K562 (cell line): ENCODE measurements at regions not wholly inside any gene's neighbourhood (a gene's known extent, or its start where the extent isn't known, plus 50 kb on each side); places are given as distances from the start of the nearest gene placed in this dataset.
A peak's percentile ranks its signal among the peaks of the same experiment; 100 is the strongest.

Experiments
- ATAC-seq: fragments of 200-7000 bp; cut with Tn5 transposase; 3 replicates; pipeline ENCODE4 v1.9.1; 2020; ENCODE audit warnings: moderate library complexity
- BruUV-seq: library from RNA; stranded (reverse); fragments of 400-500 nt; replicated peaks from 2 replicates; lab custom pipeline; 2021; lab: Mats Ljungman, UMichigan
- CTCF ChIA-PET: fragments of 300-600 bp; formaldehyde crosslinking; extraction: SDS; loops from one replicate; lab custom pipeline; 2021; ENCODE audit warnings: low intra/inter-chr PET ratio; lab: Yijun Ruan, JAX
- POLR2A ChIA-PET: fragments of 300-600, 350-650 bp; sonication (Branson Sonifier 250); formaldehyde crosslinking; extraction: SDS; loops from one replicate; lab custom pipeline; 2021; ENCODE audit warnings: antibody characterized with exemption, inconsistent platforms; lab: Yijun Ruan, JAX
- DNase-seq, 4 experiments: peaks; one replicate each; pipeline versions ENCODE4 v3.0.0 to v3.0.0-alpha.2; 2011 to 2018; ENCODE audit warnings: low spot score in 3 of 4, mixed read lengths in 3 of 4; ENCODE audit errors: extremely low read depth in 1 of 4
- FAIRE-seq: peaks from 2 replicates; lab custom pipeline; 2011; peaks lifted over from hg19 to GRCh38; lab: Jason Lieb, UNC
- H2AFZ ChIP-seq: 2 replicates; pipeline ENCODE4 v1.6.0; 2011; ENCODE audit warnings: low read depth, low read length, control low read depth, inconsistent platforms
- H3K27ac ChIP-seq: fragments of 200-600 bp; 3 replicates; pipeline ENCODE4 v1.8.0; 2011; ENCODE audit warnings: low read depth, mild to moderate bottlenecking, control low read depth, inconsistent platforms, low read length, moderate library complexity, mixed read lengths; ENCODE audit errors: extremely low read depth
- H3K27me3 ChIP-seq, 2 experiments: fragments of 300-600 bp in 1 of 2; 2 replicates in 1 of 2; 3 replicates in 1 of 2; pipeline versions ENCODE4 v1.6.0 to v1.8.0; 2011; ENCODE audit warnings: inconsistent platforms in 2 of 2, low read length in 2 of 2, mild to moderate bottlenecking in 1 of 2, mixed read lengths in 1 of 2, moderate library complexity in 1 of 2; ENCODE audit not compliant: control insufficient read depth in 2 of 2, insufficient read depth in 2 of 2
- H3K36me3 ChIP-seq: fragments of 300-600 bp; 3 replicates; pipeline ENCODE4 v1.8.0; 2011; ENCODE audit warnings: mild to moderate bottlenecking, low read length, inconsistent platforms; ENCODE audit not compliant: control insufficient read depth, insufficient read depth
- H3K4me1 ChIP-seq, 2 experiments: fragments of 200-600 bp in 1 of 2; replicated peaks in 1 of 2; 2 replicates in 1 of 2; 3 replicates in 1 of 2; pipeline versions ENCODE4 v1.5.1 to v1.8.0; 2011; ENCODE audit warnings: inconsistent platforms in 2 of 2, low read length in 2 of 2, mild to moderate bottlenecking in 1 of 2, mixed read lengths in 1 of 2, moderate library complexity in 1 of 2; ENCODE audit not compliant: control insufficient read depth in 2 of 2, insufficient read depth in 2 of 2
- H3K4me2 ChIP-seq: 2 replicates; pipeline ENCODE4 v1.6.1; 2011; ENCODE audit warnings: low read length, control low read depth, inconsistent platforms, mixed read lengths; ENCODE audit not compliant: insufficient read depth
- H3K4me3 ChIP-seq: fragments of 200-600 bp; sonication (generic), shearing (Covaris generic); 2 replicates; pipeline ENCODE4 v1.5.1; 2016; ENCODE audit warnings: control low read depth, inconsistent platforms
- H3K79me2 ChIP-seq: fragments of 200-600 bp; 3 replicates; pipeline ENCODE4 v1.8.0; 2011; ENCODE audit warnings: low read length, inconsistent platforms; ENCODE audit not compliant: control insufficient read depth, insufficient read depth
- H3K9ac ChIP-seq, 2 experiments: 2 replicates each; pipeline versions ENCODE4 v1.6.0 to v1.6.1; 2011; ENCODE audit warnings: low read depth in 2 of 2, low read length in 2 of 2, control low read depth in 1 of 2, inconsistent platforms in 1 of 2, mild to moderate bottlenecking in 1 of 2, mixed read lengths in 1 of 2; ENCODE audit not compliant: insufficient read depth in 1 of 2
- H3K9me1 ChIP-seq: one replicate; pipeline ENCODE4 v1.6.0; 2011; ENCODE audit warnings: inconsistent platforms, mild to moderate bottlenecking, low read length, moderate library complexity; ENCODE audit not compliant: control insufficient read depth, insufficient read depth
- H3K9me3 ChIP-seq: replicated peaks from 2 replicates; pipeline ENCODE4 v1.5.1; 2011; ENCODE audit warnings: low read depth, low read length, inconsistent platforms; ENCODE audit not compliant: control insufficient read depth, insufficient read depth
- H4K20me1 ChIP-seq: replicated peaks from 2 replicates; pipeline ENCODE4 v1.6.1; 2011; ENCODE audit warnings: low read length, inconsistent platforms, mixed read lengths; ENCODE audit not compliant: control insufficient read depth, insufficient read depth
- ELF1 ChIP-seq: fragments of 200-800 bp; sonication (Bioruptor generic); IDR thresholded peaks from 2 replicates; pipeline ENCODE4 v1.6.1; 2016; ENCODE audit warnings: missing genetic modification characterization, missing compliant biosample characterization
- HMG20B ChIP-seq: fragments of 250-450 bp; sonication (Bioruptor Pico); IDR thresholded peaks from 2 replicates; pipeline ENCODE4 v1.5.0; 2021; ENCODE audit warnings: mild to moderate bottlenecking
- PHF21A ChIP-seq: fragments of 450-650 bp; IDR thresholded peaks from 2 replicates; pipeline ENCODE4 v1.6.1; 2017; ENCODE audit warnings: low read depth, borderline replicate concordance
- RFX5 ChIP-seq: IDR thresholded peaks from 2 replicates; pipeline ENCODE4 v1.6.1; 2011; ENCODE audit warnings: low read depth, mild to moderate bottlenecking, improper control_type of control experiment, low read length
- SRF ChIP-seq, 2 experiments: fragments of 250-450, 450-650 bp in 1 of 2; sonication (Bioruptor Pico) in 1 of 2; sonication (generic) in 1 of 2; formaldehyde crosslinking; IDR thresholded peaks; 2 replicates each; pipeline versions ENCODE4 v1.5.0 to v1.5.1; 2020 to 2022; ENCODE audit warnings: mild to moderate bottlenecking in 1 of 2, missing genetic modification reagents in 1 of 2
- ZNF696 ChIP-seq: fragments of 250-450 bp; sonication (Bioruptor Pico); conservative IDR thresholded peaks from 2 replicates; pipeline ENCODE4 v1.4.0; 2020; ENCODE audit warnings: mild to moderate bottlenecking, moderate library complexity
- ZNF75A ChIP-seq: fragments of 450-650 bp; formaldehyde crosslinking; IDR thresholded peaks from 2 replicates; pipeline ENCODE4 v1.4.0; 2020; ENCODE audit warnings: mild to moderate bottlenecking
- WGBS: fragments of 100-300 bp; shearing (Covaris generic); methylation state at CpG from one replicate; pipeline ENCODE4 v1.1.6; 2016; ENCODE audit warnings: low coverage, mixed read lengths; ENCODE audit not compliant: insufficient coverage; ENCODE audit errors: missing lambda C conversion rate; 5-methylcytosine and 5-hydroxymethylcytosine counted together
- in situ Hi-C: fragments of 300-500 bp; cut with MboI; formaldehyde crosslinking; loops from 4 replicates; pipeline ENCODE4 v1.15.0; 2018; ENCODE audit warnings: inconsistent platforms, mixed read lengths
- intact Hi-C: fragments of 100-400 bp; cut with micrococcal nuclease; formaldehyde crosslinking; loops from 2 replicates; pipeline ENCODE4 v1.14.2; 2022
- TF ChIP-seq, protein P1 (sequence below): sonication (generic); IDR thresholded peaks from 2 replicates; pipeline ENCODE4 v1.6.1; 2016

DNA sequence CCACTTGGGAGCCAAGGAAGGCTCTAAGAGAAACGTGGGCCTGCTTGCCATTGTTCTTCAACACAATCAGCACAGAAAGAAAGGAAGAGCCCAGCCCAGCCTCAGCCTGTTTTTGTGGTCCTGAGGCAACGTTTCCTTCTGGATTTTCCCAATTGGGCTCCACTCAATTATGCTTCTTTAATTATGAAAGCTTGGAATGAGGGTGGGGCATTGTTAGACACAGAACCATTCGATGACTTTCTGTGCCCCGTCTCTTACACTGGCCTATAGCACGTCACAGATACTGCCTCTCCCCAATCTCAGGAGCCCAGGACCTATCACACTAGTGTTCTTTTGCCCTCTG, 207.4 kb downstream of the ZFP36L2 start:
- in situ Hi-C loops, result no loop called here
- CTCF ChIA-PET, result no interaction called here
- FAIRE-seq (no peak), DNase-seq (no peak), ATAC-seq (no peak)
- H3K27ac ChIP-seq, result no peak overlapping the region
- TF ChIP-seq ZNF75A (CRISPR knock-in tag) (no peak), HMG20B (CRISPR knock-in tag) (no peak), ELF1 (no peak), PHF21A (no peak), RFX5 (no peak), SRF (CRISPR knock-in tag; IDR thresholded peaks at IDR 0.05) (no peak), ZNF696 (CRISPR knock-in tag) (no peak)
- TF ChIP-seq, protein P1, sequence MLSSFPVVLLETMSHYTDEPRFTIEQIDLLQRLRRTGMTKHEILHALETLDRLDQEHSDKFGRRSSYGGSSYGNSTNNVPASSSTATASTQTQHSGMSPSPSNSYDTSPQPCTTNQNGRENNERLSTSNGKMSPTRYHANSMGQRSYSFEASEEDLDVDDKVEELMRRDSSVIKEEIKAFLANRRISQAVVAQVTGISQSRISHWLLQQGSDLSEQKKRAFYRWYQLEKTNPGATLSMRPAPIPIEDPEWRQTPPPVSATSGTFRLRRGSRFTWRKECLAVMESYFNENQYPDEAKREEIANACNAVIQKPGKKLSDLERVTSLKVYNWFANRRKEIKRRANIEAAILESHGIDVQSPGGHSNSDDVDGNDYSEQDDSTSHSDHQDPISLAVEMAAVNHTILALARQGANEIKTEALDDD, result no peak
- peaks cover 10% of the 10 kb centered on the region for H3K9me3 ChIP-seq
- 68% methylated on average over 5 of the region's 5 CpGs for WGBS
- H3K36me3 ChIP-seq, result no peaks in the 10 kb centered on the region
- no peaks in the 10 kb centered on the region for H3K27me3 ChIP-seq
- H3K4me1 ChIP-seq, result peaks cover 0 to 4% of the 10 kb centered on the region in 2 experiments; a peak in 1 of 5 replicates
- H3K9me1 ChIP-seq, result no peaks in the 10 kb centered on the region
- H4K20me1 ChIP-seq, result no peaks in the 10 kb centered on the region
- POLR2A ChIA-PET, result interaction anchor here (0.6 kb wide), 1 partner anchor 8 kb away, joined by 3 read pairs; no protein-coding TSS in a partner anchor
- BruUV-seq, result no TSS peak
- no peak overlapping the region for H3K9ac ChIP-seq
- no peaks in the 10 kb centered on the region for H3K79me2 ChIP-seq
- 0 out of 2 replicates have a peak overlapping the region, but pooled peaks have one; percentile 42 for H2AFZ ChIP-seq
- intact Hi-C loops, result no loop called here
- no peak overlapping the region for H3K4me2 ChIP-seq
- H3K4me3 ChIP-seq, result no peak overlapping the region
